HG03175 (cell line): ENCODE measurements at regions not wholly inside any gene's neighbourhood (a gene's known extent, or its start where the extent isn't known, plus 50 kb on each side); places are given as distances from the start of the nearest gene placed in this dataset.

Source experiments
- ATAC-seq: cut with Tn5 transposase; IDR thresholded peaks from one replicate; pipeline ENCODE4 v1.9.1; 2021; ENCODE audit warnings: mild to moderate bottlenecking, moderate library complexity; ENCODE audit not compliant: unreplicated experiment

DNA sequence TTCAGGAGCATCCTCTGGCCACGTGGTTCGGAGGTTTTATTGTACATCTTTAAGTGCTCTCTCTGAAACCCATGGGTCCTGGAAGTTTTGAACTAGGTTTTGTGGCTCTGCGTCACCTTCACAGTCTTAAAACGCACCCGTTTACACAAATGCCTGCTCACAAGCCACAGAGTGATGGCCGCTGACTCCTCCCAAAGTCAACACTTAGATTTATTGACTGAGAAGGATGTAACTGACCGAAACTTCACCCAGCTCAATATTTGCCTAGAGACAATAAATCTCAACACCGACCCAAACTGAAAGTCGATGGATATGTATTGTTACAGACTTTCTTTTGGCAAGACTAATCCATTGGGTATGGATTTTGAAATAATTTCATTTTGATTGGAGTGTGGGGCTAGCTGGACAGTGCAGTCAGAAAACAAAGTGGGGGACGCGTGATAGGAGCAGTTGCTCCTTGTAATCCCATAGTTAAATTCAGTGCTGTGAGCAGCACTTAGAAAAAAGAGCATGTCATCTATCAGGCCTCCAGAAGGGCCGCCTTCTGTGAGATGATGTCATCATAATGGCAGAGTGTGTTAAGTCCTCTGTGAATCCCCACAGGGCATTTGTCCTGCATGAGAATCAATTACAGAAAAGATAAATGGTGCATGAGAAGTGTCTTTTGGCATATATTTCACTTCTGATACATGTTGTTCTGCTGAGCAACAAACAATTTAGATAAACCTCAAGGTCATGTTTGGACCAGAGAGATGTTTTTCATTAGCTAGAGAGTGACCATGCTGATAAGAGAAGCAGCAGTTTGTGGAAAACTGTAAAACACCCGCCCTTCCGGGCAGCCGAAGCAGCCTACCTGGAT, 183.7 kb downstream of the INO80D start:
- no peak for ATAC-seq

DNA sequence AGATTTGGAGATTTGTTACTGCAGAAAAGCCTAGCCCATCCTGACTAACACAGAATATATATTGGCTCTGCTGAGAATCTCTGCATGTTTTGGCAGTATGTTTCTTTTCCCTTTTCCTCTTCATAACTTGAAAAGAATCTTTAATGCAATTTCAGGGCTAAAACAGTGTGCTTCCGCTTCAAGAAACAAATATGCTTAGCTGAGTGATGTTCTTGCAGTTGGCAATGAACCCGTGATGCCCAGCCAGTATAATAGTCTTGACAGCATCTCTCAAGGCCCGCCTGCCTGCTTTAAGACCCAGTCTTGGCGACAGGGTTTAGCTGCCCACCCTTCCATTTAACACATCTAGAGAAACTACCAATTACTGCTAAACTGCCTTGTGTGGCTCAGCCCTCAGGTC, 184.5 kb downstream of the INO80D start:
- no peak for ATAC-seq

- ATAC-seq, result no peak
Measured at GRCh38 chr2:205898744-205899143, 187.2 kb downstream of the INO80D start.

GRCh38 chr2:205895981-205896655, 189.9 kb downstream of the INO80D start:
- ATAC-seq, result no peak

DNA sequence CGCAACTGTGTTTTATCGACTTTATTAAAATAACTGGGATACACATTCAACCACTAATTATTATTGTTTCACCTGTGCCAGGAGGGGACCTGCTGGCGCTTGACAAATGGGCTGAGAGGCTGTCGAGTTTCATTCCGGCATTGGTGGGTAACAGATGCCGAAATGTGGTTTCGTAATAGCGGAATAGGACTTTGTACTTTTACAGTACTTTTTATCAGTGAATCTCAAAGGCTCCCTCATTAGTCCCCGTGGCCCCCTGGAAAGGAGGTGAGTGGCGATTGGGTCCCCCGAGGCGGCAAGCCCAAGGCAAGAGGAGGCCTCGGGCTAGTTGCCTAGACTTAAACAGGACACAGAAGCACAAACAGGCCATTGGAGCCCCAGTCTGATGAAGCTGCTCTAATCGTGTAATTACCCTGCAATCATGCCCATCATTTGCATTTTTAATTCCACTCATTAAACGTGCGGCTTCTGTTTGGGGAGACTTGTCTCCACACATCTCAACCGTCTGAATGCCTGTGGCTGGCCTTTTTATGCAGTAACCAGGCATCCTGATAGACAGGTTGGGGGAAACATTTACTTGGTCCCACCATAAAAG, 193.2 kb downstream of the INO80D start:
- ATAC-seq, result no peak

- no peak for ATAC-seq
Measured at GRCh38 chr2:205892251-205892655, 193.7 kb downstream of the INO80D start.

- ATAC-seq, result no peak
Measured at GRCh38 chr2:205889114-205889513, 196.9 kb downstream of the INO80D start.

GRCh38 chr2:205887637-205888036, 198.3 kb downstream of the INO80D start:
- ATAC-seq, result no peak

DNA sequence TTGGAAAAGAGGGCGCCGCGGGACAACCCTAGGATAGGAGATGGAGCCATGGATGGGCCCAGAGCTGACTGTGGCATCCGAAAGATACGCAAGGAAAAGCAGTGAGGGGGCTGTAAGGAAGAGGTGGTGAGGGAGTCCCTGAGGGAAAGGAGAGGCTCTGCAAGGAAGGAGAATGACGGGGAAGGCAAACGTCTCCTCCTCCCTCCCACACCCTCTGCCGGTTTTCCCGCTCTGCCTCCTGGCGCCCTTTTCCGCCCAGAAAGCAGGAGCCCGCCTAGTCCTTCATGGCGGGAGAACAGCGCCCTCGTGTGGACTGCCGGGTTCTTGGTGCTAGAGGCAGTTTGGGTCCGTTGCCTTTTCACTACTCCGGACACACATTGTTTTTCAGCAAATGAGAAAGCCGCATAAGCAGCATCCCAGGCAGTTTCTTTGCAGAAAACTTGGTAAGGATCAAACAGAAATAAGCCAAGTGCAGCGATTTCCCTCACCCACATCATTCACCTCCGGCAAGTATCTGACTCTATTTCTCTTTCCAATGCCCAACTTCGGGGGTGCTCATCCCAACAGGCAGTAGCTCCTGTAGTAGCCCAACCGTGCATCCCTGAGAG, 200.4 kb downstream of the INO80D start:
- ATAC-seq, result peak; percentile 71

- ATAC-seq, result no peak
Measured at GRCh38 chr2:205883965-205884364, 201.7 kb downstream of the NRP2 start.

DNA sequence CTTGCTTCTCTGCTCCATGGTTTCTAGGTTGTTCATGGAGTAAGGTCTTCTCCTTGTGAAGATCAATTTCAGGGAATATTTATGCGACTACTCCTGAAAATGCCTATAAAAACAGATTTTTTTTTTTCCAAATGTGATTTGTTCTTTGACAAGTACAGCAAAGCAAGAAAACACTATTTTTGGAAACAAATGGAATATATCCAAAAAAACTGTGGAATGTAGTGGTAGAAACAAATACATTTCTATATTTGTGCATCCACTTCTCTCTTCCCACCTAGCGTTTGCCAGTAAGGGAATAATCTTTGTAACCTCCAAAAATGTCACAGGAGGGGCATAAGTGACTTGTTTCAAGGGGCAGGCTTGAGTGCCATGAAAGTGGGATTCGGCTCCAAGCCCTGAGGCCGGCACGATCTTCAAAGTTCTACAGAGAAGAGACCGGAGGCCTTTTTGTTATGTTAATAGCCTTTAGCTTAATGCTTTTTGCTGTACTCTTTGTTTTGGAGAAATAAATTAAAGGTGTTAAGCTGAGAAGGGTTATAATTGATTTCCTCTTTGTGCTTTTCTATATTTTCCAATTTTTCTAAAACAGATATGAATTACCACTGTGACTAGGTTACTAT, 200.6 kb downstream of the NRP2 start:
- no peak for ATAC-seq

DNA sequence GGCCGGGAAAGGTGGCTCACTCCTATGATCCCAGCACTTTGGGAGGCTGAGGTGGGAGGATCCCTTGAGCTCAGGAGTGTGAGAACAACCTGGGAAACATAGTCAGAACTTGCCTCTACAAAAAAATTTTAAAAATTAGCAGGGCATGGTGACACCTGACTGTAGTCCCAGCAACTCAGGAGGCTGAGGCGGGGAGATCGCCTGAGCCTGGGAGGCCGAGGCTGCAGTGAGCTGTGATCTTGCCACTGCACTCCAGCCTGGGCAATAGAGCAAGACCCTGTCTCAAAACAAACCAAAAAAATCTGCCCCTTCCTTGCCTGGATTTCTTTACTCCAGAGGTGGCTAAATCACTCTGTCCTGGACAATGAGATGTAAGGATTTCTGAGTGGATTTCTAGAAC, 197.7 kb downstream of the NRP2 start:
- no peak for ATAC-seq

DNA sequence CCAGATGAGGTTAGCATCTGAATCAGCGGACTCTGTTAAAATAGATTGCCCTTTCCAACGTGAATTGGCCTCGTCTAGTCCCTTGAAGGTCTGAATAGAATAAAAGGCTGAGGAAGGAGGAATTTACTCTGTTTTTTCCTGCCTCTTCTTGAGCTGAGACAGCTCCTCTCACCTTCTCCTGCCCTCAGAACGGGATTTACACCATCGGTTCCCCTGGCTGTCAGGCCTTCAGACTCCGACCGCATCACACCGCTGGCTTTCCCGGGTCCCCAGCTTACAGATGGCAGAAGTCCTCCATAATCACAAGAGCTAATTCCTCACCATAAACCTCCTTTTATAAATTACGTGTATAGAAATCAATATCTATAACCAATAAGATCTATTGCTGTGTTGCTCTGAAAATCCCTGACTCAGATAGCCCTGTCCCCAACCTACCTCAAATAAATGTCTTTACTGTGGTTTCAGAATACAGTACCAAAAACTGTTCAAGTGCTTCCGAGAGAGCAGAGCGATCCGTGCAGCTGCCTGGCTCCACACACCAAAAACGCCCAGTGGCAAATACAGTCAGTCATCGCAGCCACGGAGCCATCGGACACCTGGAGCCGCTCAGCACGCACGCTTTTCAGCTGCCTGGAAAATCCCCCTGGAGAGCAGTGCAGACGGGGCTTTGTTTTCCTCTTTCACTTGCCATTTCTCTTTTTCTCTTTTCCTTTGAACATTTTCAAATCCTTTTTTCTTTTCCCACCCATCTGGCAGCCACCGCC, 196.9 kb downstream of the NRP2 start:
- ATAC-seq, result no peak

DNA sequence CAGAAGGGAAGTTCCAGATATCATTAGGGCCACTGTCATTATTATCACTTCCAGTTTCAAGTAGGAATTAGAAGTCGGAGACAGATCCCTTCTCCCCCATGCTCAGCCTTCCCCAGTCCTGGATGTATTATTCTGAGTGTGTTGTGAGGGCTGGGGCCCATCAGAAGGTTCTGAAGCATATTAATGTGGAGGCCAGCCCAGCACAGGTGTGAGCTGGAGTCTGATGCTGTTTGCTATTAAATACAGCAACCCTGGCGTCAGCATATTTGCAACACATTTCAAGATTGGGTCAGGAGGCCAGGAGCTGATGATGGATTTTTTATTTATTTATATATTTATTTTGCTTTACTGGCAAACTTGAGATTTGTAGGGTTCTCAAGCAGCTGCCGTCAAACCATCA, 195.2 kb downstream of the NRP2 start:
- ATAC-seq, result no peak

GRCh38 chr2:205876127-205876526, 193.8 kb downstream of the NRP2 start:
- ATAC-seq, result no peak

GRCh38 chr2:205872716-205873115, 190.4 kb downstream of the NRP2 start:
- ATAC-seq, result no peak

- no peak for ATAC-seq
Measured at GRCh38 chr2:205869439-205869838, 187.1 kb downstream of the NRP2 start.

GRCh38 chr2:205868773-205869333, 186.6 kb downstream of the NRP2 start:
- no peak for ATAC-seq

DNA sequence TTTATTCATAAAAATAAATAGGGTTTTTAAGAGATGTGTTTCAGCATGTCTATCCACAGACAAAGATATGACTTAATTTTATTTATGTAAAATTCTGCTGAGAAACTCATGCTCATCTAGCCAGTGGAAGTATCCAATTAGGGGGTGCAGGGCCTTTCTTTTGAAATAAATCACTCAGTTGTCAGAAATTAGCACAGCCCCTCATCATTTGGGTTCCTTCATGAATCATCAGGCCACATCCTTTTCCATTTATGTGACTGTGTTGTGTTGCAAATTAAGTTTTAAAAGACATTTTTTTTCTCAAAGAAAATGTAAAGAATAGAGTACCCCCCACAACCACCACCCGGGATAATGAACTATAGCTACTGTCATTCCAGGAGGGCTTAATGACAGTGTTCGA, 185.8 kb downstream of the NRP2 start:
- ATAC-seq, result no peak

DNA sequence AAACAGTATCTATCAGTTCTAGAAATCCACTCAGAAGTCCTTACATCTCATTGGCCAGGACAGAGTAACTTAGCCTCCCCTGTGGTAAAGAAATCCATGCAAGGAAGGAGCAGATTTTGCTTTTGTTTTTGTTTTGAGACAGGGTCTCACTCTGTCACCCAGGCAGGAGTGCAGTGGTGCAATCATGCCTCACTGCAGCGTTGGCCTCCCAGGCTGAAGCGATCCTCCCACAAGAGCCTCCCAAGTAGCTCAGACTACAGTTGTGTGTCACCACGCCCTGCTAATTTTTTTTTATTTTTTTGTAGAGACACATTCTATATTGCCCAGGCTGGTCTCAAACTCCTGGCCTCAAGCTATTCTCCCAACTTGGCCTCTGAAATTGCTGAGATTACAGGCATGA, 185.1 kb downstream of the NRP2 start:
- ATAC-seq, result no peak
